ENCODE measurements at regions not wholly inside any gene's neighbourhood (a gene's known extent, or its start where the extent isn't known, plus 50 kb on each side); places are given as distances from the start of the nearest gene placed in this dataset.

- DNase-seq (ENCODE audit: low spot score), result no peak
Measured at GRCh38 chr5:66306844-66307315, 162.8 kb downstream of the SREK1 start.

GRCh38 chr5:66307647-66308241 lies 163.6 kb downstream of the SREK1 start:
- peak; percentile 77 for DNase-seq (ENCODE audit: low spot score)

- DNase-seq (ENCODE audit: low spot score), result no peak
Measured at GRCh38 chr5:66312266-66312665, 168.2 kb downstream of the SREK1 start.

GRCh38 chr5:66315784-66316183 lies 171.7 kb downstream of the SREK1 start:
- no peak for DNase-seq (ENCODE audit: low spot score)

- DNase-seq (ENCODE audit: low spot score), result no peak
Measured at GRCh38 chr5:66322786-66323528, 178.9 kb downstream of the SREK1 start.

- DNase-seq (ENCODE audit: low spot score), result no peak
Measured at GRCh38 chr5:66323529-66323895, 179.4 kb downstream of the SREK1 start.

GRCh38 chr5:66324357-66324756 lies 180.3 kb downstream of the SREK1 start:
- no peak for DNase-seq (ENCODE audit: low spot score)

- no peak for DNase-seq (ENCODE audit: low spot score)
Measured at GRCh38 chr5:66326276-66326675, 182.2 kb downstream of the SREK1 start.

- DNase-seq (ENCODE audit: low spot score), result no peak
Measured at GRCh38 chr5:66327008-66327407, 182.9 kb downstream of the SREK1 start.

- DNase-seq (ENCODE audit: low spot score), result no peak
Measured at GRCh38 chr5:66329078-66329477, 185.0 kb downstream of the SREK1 start.

- DNase-seq (ENCODE audit: low spot score), result no peak
Measured at GRCh38 chr5:66333192-66333591, 189.1 kb downstream of the SREK1 start.

- DNase-seq (ENCODE audit: low spot score), result no peak
Measured at GRCh38 chr5:66337626-66338226, 193.6 kb downstream of the SREK1 start.

GRCh38 chr5:66338828-66339227 lies 194.7 kb downstream of the SREK1 start:
- no peak for DNase-seq (ENCODE audit: low spot score)

- no peak for DNase-seq (ENCODE audit: low spot score)
Measured at GRCh38 chr5:66339896-66340295, 195.8 kb downstream of the SREK1 start.

- no peak for DNase-seq (ENCODE audit: low spot score)
Measured at GRCh38 chr5:66340786-66341185, 196.7 kb downstream of the SREK1 start.

GRCh38 chr5:66342341-66342880 lies 198.3 kb downstream of the SREK1 start:
- DNase-seq (ENCODE audit: low spot score), result no peak

- DNase-seq (ENCODE audit: low spot score), result no peak
Measured at GRCh38 chr5:66343370-66344071, 199.4 kb downstream of the SREK1 start.

GRCh38 chr5:66344544-66344943 lies 200.4 kb downstream of the SREK1 start:
- DNase-seq (ENCODE audit: low spot score), result no peak

- no peak for DNase-seq (ENCODE audit: low spot score)
Measured at GRCh38 chr5:66345281-66345680, 201.2 kb downstream of the SREK1 start.

- no peak for DNase-seq (ENCODE audit: low spot score)
Measured at GRCh38 chr5:66346869-66347268, 202.8 kb downstream of the SREK1 start.

- DNase-seq (ENCODE audit: low spot score), result no peak
Measured at GRCh38 chr5:66348387-66349125, 204.5 kb downstream of the SREK1 start.

GRCh38 chr5:66351813-66352212 lies 207.7 kb downstream of the SREK1 start:
- DNase-seq (ENCODE audit: low spot score), result no peak
